Endodermal cell (in vitro differentiated cells): ENCODE measurements at regions not wholly inside any gene's neighbourhood (a gene's known extent, or its start where the extent isn't known, plus 50 kb on each side); places are given as distances from the start of the nearest gene placed in this dataset.

Source experiments
- DNase-seq: peaks from one replicate; pipeline ENCODE4 v3.0.0-alpha.2; 2017
- H3K27ac ChIP-seq: 2 replicates; pipeline ENCODE4 v1.5.1; 2013; ENCODE audit warnings: mild to moderate bottlenecking, low read depth, low read length, moderate library complexity
- H3K27me3 ChIP-seq: 2 replicates; pipeline ENCODE4 v1.6.1; 2013; ENCODE audit warnings: mild to moderate bottlenecking, low read length, moderate library complexity; ENCODE audit not compliant: insufficient read depth, control insufficient read depth, poor library complexity, severe bottlenecking
- H3K36me3 ChIP-seq: 2 replicates; pipeline ENCODE4 v1.7.0; 2013; ENCODE audit warnings: mild to moderate bottlenecking, low read length, moderate library complexity; ENCODE audit not compliant: control insufficient read depth, insufficient read depth
- H3K4me1 ChIP-seq: one replicate; pipeline ENCODE4 v1.7.0; 2013; ENCODE audit warnings: low read length; ENCODE audit not compliant: control insufficient read depth, insufficient read depth
- H3K4me3 ChIP-seq: 2 replicates; pipeline ENCODE4 v1.5.1; 2013; ENCODE audit warnings: mild to moderate bottlenecking, low read length, moderate library complexity
- H3K9ac ChIP-seq: 2 replicates; pipeline ENCODE4 v1.6.1; 2013; ENCODE audit warnings: mild to moderate bottlenecking, low read length, moderate library complexity; ENCODE audit not compliant: poor library complexity, severe bottlenecking; ENCODE audit errors: extremely low read depth
- H3K9me3 ChIP-seq: 2 replicates; pipeline ENCODE4 v1.6.1; 2013; ENCODE audit warnings: mild to moderate bottlenecking, low read length, moderate library complexity; ENCODE audit not compliant: control insufficient read depth
- H3K27ac Mint-ChIP-seq: 2 replicates; pipeline ENCODE4 v1.8.0; 2020; ENCODE audit warnings: mixed read lengths
- H3K27me3 Mint-ChIP-seq: 2 replicates; pipeline ENCODE4 v1.8.0; 2021; ENCODE audit warnings: mild to moderate bottlenecking, mixed read lengths; ENCODE audit not compliant: insufficient read depth
- H3K36me3 Mint-ChIP-seq: 2 replicates; pipeline ENCODE4 v1.8.0; 2020; ENCODE audit warnings: low read depth, mixed read lengths
- H3K4me1 Mint-ChIP-seq: 2 replicates; pipeline ENCODE4 v1.8.0; 2020; ENCODE audit warnings: mixed read lengths
- H3K4me3 Mint-ChIP-seq: 2 replicates; pipeline ENCODE4 v1.8.0; 2020; ENCODE audit warnings: mild to moderate bottlenecking, moderate library complexity, mixed read lengths
- H3K9me3 Mint-ChIP-seq: 2 replicates; pipeline ENCODE4 v1.8.0; 2020; ENCODE audit warnings: mild to moderate bottlenecking, mixed read lengths
- WGBS, 2 experiments: methylation state at CpG; one replicate each; pipeline versions ENCODE4 v1.1.5 to v1.1.7; 2013; ENCODE audit warnings: missing lambda C conversion rate in 2 of 2, mixed read lengths in 1 of 2; ENCODE audit not compliant: insufficient coverage in 1 of 2, insufficient read length in 1 of 2; 5-methylcytosine and 5-hydroxymethylcytosine counted together
- TF ChIP-seq, protein P1 (sequence below): fragments of 200-600 bp; sonication (generic); conservative IDR thresholded peaks from 2 replicates; pipeline ENCODE4 v1.5.0; 2021; ENCODE audit warnings: antibody characterized with exemption, mild to moderate bottlenecking

DNA sequence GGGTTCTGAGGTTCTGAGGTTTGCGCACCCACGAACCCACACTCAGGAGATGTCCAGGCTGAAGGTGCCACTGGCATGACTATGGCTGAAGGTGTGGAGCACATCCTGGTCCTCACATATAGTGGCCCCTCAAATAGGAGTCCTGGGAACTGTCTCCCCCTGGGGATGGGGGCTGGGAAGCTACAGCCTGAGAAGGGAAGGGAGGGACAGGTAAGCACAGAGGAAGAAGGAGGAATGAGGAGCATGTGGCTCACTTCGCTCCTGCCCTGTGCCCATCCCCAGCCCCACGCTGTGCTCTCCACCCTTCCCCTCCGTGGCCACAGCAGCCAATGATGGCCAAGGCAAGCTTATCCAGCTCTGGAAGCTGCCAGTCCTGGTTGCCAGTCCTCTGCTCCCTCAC, 123.9 kb upstream of the LHX1 start:
- peak; percentile 72 for DNase-seq
- H3K27me3 Mint-ChIP-seq: peaks cover 30% of the 10 kb centered on the region
- Histone ChIP-seq H3K27me3 (peaks cover 21% of the 10 kb centered on the region), H3K9me3 (no peaks in the 10 kb centered on the region), H3K4me1 (peaks cover 18% of the 10 kb centered on the region), H3K4me3 (no peak overlapping the region), H3K9ac (no peak overlapping the region), H3K36me3 (no peaks in the 10 kb centered on the region), H3K27ac (no peak overlapping the region)
- TF ChIP-seq, protein P1, sequence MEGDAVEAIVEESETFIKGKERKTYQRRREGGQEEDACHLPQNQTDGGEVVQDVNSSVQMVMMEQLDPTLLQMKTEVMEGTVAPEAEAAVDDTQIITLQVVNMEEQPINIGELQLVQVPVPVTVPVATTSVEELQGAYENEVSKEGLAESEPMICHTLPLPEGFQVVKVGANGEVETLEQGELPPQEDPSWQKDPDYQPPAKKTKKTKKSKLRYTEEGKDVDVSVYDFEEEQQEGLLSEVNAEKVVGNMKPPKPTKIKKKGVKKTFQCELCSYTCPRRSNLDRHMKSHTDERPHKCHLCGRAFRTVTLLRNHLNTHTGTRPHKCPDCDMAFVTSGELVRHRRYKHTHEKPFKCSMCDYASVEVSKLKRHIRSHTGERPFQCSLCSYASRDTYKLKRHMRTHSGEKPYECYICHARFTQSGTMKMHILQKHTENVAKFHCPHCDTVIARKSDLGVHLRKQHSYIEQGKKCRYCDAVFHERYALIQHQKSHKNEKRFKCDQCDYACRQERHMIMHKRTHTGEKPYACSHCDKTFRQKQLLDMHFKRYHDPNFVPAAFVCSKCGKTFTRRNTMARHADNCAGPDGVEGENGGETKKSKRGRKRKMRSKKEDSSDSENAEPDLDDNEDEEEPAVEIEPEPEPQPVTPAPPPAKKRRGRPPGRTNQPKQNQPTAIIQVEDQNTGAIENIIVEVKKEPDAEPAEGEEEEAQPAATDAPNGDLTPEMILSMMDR: peak; percentile 41
- H3K27ac Mint-ChIP-seq: no peak overlapping the region
- peaks cover 44% of the 10 kb centered on the region for H3K4me1 Mint-ChIP-seq
- WGBS, 2 experiments: 71 to 80% methylated on average over 3 to 5 of the region's 5 CpGs
- no peaks in the 10 kb centered on the region for H3K36me3 Mint-ChIP-seq
- H3K9me3 Mint-ChIP-seq: no peaks in the 10 kb centered on the region
- H3K4me3 Mint-ChIP-seq: no peak overlapping the region

DNA sequence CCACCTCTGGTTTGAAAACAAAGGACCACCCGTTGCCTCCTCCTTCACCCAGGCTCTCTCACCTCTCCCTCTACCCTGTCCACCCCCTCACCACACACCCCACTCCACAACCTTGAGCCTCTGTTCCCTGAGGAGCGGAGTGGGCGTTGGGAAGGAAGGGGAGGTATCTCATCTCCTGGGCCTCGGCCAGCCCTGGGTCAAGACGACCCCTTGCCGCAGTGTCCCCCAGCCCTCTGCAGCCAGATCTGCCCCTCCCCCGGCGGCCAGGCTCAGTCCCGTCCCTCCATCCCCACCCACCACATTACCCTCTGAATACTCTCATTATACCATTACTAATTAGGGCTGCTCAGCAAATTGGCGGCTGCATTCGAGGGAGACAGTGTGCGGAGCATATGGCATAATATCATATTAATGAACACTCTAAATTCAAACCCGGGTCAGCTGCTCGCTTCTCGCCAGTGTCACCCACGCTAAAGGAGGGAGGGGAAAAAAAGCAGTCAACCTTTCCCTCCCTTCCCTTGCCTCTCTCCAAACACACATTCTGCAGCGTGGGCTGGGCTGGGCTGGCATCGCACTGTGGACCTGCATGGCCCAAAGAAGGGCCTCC, 123.2 kb upstream of the LHX1 start:
- peaks cover 14% of the 10 kb centered on the region for H3K27me3 ChIP-seq
- H3K4me1 ChIP-seq: peaks cover 14% of the 10 kb centered on the region
- Mint-ChIP-seq H3K27ac (no peak overlapping the region), H3K9me3 (no peaks in the 10 kb centered on the region), H3K36me3 (no peaks in the 10 kb centered on the region), H3K4me1 (peaks cover 48% of the 10 kb centered on the region), H3K4me3 (no peak overlapping the region), H3K27me3 (peaks cover 24% of the 10 kb centered on the region)
- TF ChIP-seq, protein P1: no peak
- H3K9ac ChIP-seq: no peak overlapping the region
- 71 to 80% methylated on average over 7 to 18 of the region's 18 CpGs for WGBS, 2 experiments
- peak; percentile 51 for DNase-seq
- no peaks in the 10 kb centered on the region for H3K36me3 ChIP-seq
- H3K4me3 ChIP-seq: no peak overlapping the region
- no peak overlapping the region for H3K27ac ChIP-seq
- H3K9me3 ChIP-seq: no peaks in the 10 kb centered on the region

DNA sequence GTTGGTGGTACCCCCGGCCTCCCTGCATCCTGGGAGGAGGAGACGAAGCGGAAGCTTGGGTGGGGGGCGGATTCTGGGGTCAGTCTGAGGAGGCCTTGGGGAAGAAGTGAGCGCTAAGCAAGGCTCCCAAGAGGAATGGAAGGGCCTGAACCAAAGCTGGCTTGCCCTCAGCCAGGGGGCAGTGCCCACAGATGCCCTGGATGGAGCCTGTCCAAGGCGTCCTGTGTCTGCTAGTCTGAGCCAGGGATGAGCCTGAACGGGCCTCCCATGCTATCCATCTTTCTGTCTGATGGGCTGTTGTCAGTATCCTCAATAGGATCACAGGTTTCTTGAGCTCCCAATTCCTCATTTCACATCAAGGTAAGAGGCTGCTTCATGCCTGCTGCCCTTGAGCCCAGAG, 122.3 kb upstream of the LHX1 start:
- TF ChIP-seq, protein P1: no peak
- no peak overlapping the region for H3K9ac ChIP-seq
- 92% methylated on average over 4 to 7 of the region's 7 CpGs for WGBS, 2 experiments
- Mint-ChIP-seq H3K27ac (no peak overlapping the region), H3K4me1 (peaks cover 48% of the 10 kb centered on the region), H3K36me3 (no peaks in the 10 kb centered on the region), H3K27me3 (peaks cover 17% of the 10 kb centered on the region), H3K9me3 (no peaks in the 10 kb centered on the region), H3K4me3 (no peak overlapping the region)
- DNase-seq: peak; percentile 48
- no peaks in the 10 kb centered on the region for H3K36me3 ChIP-seq
- H3K27ac ChIP-seq: no peak overlapping the region
- H3K27me3 ChIP-seq: peaks cover 6% of the 10 kb centered on the region
- no peak overlapping the region for H3K4me3 ChIP-seq
- H3K4me1 ChIP-seq: peaks cover 14% of the 10 kb centered on the region
- H3K9me3 ChIP-seq: no peaks in the 10 kb centered on the region
